OCI-LY3 (cell line): ENCODE measurements at regions not wholly inside any gene's neighbourhood (a gene's known extent, or its start where the extent isn't known, plus 50 kb on each side); places are given as distances from the start of the nearest gene placed in this dataset.

ENCODE experiments used
- EZH2phosphoT487 ChIP-seq: fragments of 200-600 bp; shearing (Covaris generic); IDR thresholded peaks from 2 replicates; pipeline ENCODE4 v1.6.1; 2018; ENCODE audit warnings: antibody characterized with exemption, mixed run types, low read depth
- TF ChIP-seq, protein P1 (sequence below): fragments of 200-600, 300-600 bp; sonication (generic); IDR thresholded peaks from 2 replicates; pipeline ENCODE4 v1.5.1; 2014; ENCODE audit warnings: antibody characterized with exemption, low read length, low read depth

DNA sequence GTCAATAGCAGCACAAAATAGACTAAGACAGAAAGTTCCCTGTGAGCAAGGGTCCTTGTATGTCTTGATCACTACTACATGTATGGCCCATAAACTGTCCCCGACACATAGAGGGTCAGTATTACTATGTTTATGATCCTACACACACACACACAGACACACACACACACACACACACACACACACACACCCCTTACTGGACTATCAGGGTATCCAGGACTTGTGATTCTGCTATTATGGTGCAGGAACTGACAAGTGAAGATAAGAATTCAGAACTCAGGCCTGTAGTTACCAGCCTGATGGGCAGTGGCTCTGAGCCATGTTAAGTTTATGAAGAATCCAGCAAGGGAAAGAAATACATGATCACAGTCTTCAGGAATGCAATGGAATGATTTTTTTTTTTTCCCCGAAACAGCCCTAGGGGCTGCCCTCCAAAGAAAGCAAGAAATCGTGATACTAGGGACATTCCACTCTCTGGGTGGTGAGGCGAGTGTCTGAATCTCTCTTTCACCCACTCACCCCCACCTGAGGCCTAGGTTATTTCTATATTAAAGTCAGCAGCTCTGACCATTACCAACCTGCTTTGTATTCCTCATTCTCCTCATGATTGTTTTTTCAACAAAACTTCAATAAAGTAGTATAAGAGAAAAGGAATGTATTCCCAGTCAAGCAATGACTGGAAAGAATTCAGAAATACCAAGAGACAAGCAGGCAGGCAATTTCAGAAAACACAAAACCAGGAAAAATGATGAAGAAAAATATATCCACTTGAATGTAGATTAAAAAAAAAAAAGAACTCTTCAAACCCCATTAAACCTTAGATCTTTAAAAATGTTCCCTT is 105.8 kb downstream of the AVPR1A start:
- TF ChIP-seq, protein P1, sequence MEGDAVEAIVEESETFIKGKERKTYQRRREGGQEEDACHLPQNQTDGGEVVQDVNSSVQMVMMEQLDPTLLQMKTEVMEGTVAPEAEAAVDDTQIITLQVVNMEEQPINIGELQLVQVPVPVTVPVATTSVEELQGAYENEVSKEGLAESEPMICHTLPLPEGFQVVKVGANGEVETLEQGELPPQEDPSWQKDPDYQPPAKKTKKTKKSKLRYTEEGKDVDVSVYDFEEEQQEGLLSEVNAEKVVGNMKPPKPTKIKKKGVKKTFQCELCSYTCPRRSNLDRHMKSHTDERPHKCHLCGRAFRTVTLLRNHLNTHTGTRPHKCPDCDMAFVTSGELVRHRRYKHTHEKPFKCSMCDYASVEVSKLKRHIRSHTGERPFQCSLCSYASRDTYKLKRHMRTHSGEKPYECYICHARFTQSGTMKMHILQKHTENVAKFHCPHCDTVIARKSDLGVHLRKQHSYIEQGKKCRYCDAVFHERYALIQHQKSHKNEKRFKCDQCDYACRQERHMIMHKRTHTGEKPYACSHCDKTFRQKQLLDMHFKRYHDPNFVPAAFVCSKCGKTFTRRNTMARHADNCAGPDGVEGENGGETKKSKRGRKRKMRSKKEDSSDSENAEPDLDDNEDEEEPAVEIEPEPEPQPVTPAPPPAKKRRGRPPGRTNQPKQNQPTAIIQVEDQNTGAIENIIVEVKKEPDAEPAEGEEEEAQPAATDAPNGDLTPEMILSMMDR: no peak
- no peak for TF ChIP-seq EZH2phosphoT487
